K562 (cell line): ENCODE measurements at regions not wholly inside any gene's neighbourhood (a gene's known extent, or its start where the extent isn't known, plus 50 kb on each side); places are given as distances from the start of the nearest gene placed in this dataset.
A peak's percentile ranks its signal among the peaks of the same experiment; 100 is the strongest.
"Not testable (repeated sequence)": the region's sequence is repeated elsewhere in the genome, so short reads cannot be mapped to it uniquely, and the experiment has no call there.

Source experiments
- ATAC-seq: fragments of 200-7000 bp; cut with Tn5 transposase; 3 replicates; pipeline ENCODE4 v1.9.1; 2020; ENCODE audit warnings: moderate library complexity
- BruUV-seq: library from RNA; stranded (reverse); fragments of 400-500 nt; replicated peaks from 2 replicates; lab custom pipeline; 2021; lab: Mats Ljungman, UMichigan
- CTCF ChIA-PET: fragments of 300-600 bp; formaldehyde crosslinking; extraction: SDS; loops from one replicate; lab custom pipeline; 2021; ENCODE audit warnings: low intra/inter-chr PET ratio; lab: Yijun Ruan, JAX
- POLR2A ChIA-PET: fragments of 300-600, 350-650 bp; sonication (Branson Sonifier 250); formaldehyde crosslinking; extraction: SDS; loops from one replicate; lab custom pipeline; 2021; ENCODE audit warnings: antibody characterized with exemption, inconsistent platforms; lab: Yijun Ruan, JAX
- DNase-seq, 4 experiments: peaks; one replicate each; pipeline versions ENCODE4 v3.0.0 to v3.0.0-alpha.2; 2011 to 2018; ENCODE audit warnings: low spot score in 3 of 4, mixed read lengths in 3 of 4; ENCODE audit errors: extremely low read depth in 1 of 4
- FAIRE-seq: peaks from 2 replicates; lab custom pipeline; 2011; peaks lifted over from hg19 to GRCh38; lab: Jason Lieb, UNC
- H2AFZ ChIP-seq: 2 replicates; pipeline ENCODE4 v1.6.0; 2011; ENCODE audit warnings: low read depth, low read length, control low read depth, inconsistent platforms
- H3K27ac ChIP-seq: fragments of 200-600 bp; 3 replicates; pipeline ENCODE4 v1.8.0; 2011; ENCODE audit warnings: low read depth, mild to moderate bottlenecking, control low read depth, inconsistent platforms, low read length, moderate library complexity, mixed read lengths; ENCODE audit errors: extremely low read depth
- H3K27me3 ChIP-seq, 2 experiments: fragments of 300-600 bp in 1 of 2; 2 replicates in 1 of 2; 3 replicates in 1 of 2; pipeline versions ENCODE4 v1.6.0 to v1.8.0; 2011; ENCODE audit warnings: inconsistent platforms in 2 of 2, low read length in 2 of 2, mild to moderate bottlenecking in 1 of 2, mixed read lengths in 1 of 2, moderate library complexity in 1 of 2; ENCODE audit not compliant: control insufficient read depth in 2 of 2, insufficient read depth in 2 of 2
- H3K36me3 ChIP-seq: fragments of 300-600 bp; 3 replicates; pipeline ENCODE4 v1.8.0; 2011; ENCODE audit warnings: mild to moderate bottlenecking, low read length, inconsistent platforms; ENCODE audit not compliant: control insufficient read depth, insufficient read depth
- H3K4me1 ChIP-seq, 2 experiments: fragments of 200-600 bp in 1 of 2; replicated peaks in 1 of 2; 2 replicates in 1 of 2; 3 replicates in 1 of 2; pipeline versions ENCODE4 v1.5.1 to v1.8.0; 2011; ENCODE audit warnings: inconsistent platforms in 2 of 2, low read length in 2 of 2, mild to moderate bottlenecking in 1 of 2, mixed read lengths in 1 of 2, moderate library complexity in 1 of 2; ENCODE audit not compliant: control insufficient read depth in 2 of 2, insufficient read depth in 2 of 2
- H3K4me2 ChIP-seq: 2 replicates; pipeline ENCODE4 v1.6.1; 2011; ENCODE audit warnings: low read length, control low read depth, inconsistent platforms, mixed read lengths; ENCODE audit not compliant: insufficient read depth
- H3K4me3 ChIP-seq: fragments of 200-600 bp; sonication (generic), shearing (Covaris generic); 2 replicates; pipeline ENCODE4 v1.5.1; 2016; ENCODE audit warnings: control low read depth, inconsistent platforms
- H3K79me2 ChIP-seq: fragments of 200-600 bp; 3 replicates; pipeline ENCODE4 v1.8.0; 2011; ENCODE audit warnings: low read length, inconsistent platforms; ENCODE audit not compliant: control insufficient read depth, insufficient read depth
- H3K9ac ChIP-seq, 2 experiments: 2 replicates each; pipeline versions ENCODE4 v1.6.0 to v1.6.1; 2011; ENCODE audit warnings: low read depth in 2 of 2, low read length in 2 of 2, control low read depth in 1 of 2, inconsistent platforms in 1 of 2, mild to moderate bottlenecking in 1 of 2, mixed read lengths in 1 of 2; ENCODE audit not compliant: insufficient read depth in 1 of 2
- H3K9me1 ChIP-seq: one replicate; pipeline ENCODE4 v1.6.0; 2011; ENCODE audit warnings: inconsistent platforms, mild to moderate bottlenecking, low read length, moderate library complexity; ENCODE audit not compliant: control insufficient read depth, insufficient read depth
- H3K9me3 ChIP-seq: replicated peaks from 2 replicates; pipeline ENCODE4 v1.5.1; 2011; ENCODE audit warnings: low read depth, low read length, inconsistent platforms; ENCODE audit not compliant: control insufficient read depth, insufficient read depth
- H4K20me1 ChIP-seq: replicated peaks from 2 replicates; pipeline ENCODE4 v1.6.1; 2011; ENCODE audit warnings: low read length, inconsistent platforms, mixed read lengths; ENCODE audit not compliant: control insufficient read depth, insufficient read depth
- ATF7 ChIP-seq: fragments of 450-650 bp; IDR thresholded peaks from 2 replicates; pipeline ENCODE4 v1.7.1; 2014; ENCODE audit warnings: mild to moderate bottlenecking, moderate library complexity
- ZNF134 ChIP-seq: fragments of 250-450 bp; sonication (Bioruptor Pico); conservative IDR thresholded peaks from 2 replicates; pipeline ENCODE4 v1.4.0; 2020
- ZNF146 ChIP-seq: IDR thresholded peaks from one replicate; pipeline ENCODE4 v1.6.1; 2018; ENCODE audit warnings: missing compliant biosample characterization; ENCODE audit not compliant: unreplicated experiment
- WGBS: fragments of 100-300 bp; shearing (Covaris generic); methylation state at CpG from one replicate; pipeline ENCODE4 v1.1.6; 2016; ENCODE audit warnings: low coverage, mixed read lengths; ENCODE audit not compliant: insufficient coverage; ENCODE audit errors: missing lambda C conversion rate; 5-methylcytosine and 5-hydroxymethylcytosine counted together
- in situ Hi-C: fragments of 300-500 bp; cut with MboI; formaldehyde crosslinking; loops from 4 replicates; pipeline ENCODE4 v1.15.0; 2018; ENCODE audit warnings: inconsistent platforms, mixed read lengths
- intact Hi-C: fragments of 100-400 bp; cut with micrococcal nuclease; formaldehyde crosslinking; loops from 2 replicates; pipeline ENCODE4 v1.14.2; 2022

GRCh38 chr10:23864631-23865147 is 344.2 kb upstream of the KIAA1217 start:
- BruUV-seq, result no TSS peak
- Histone ChIP-seq H3K4me2 (no peak overlapping the region), H2AFZ (no peak overlapping the region), H3K36me3 (no peaks in the 10 kb centered on the region), H3K27ac (no peak overlapping the region), H3K27me3 (no peaks in the 10 kb centered on the region), H3K9me3 (no peaks in the 10 kb centered on the region), H3K9ac (no peak overlapping the region), H3K4me1 (no peaks in the 10 kb centered on the region), H4K20me1 (no peaks in the 10 kb centered on the region), H3K4me3 (no peak overlapping the region), H3K79me2 (no peaks in the 10 kb centered on the region), H3K9me1 (no peaks in the 10 kb centered on the region)
- CTCF ChIA-PET, result no interaction called here
- peak; percentile 87 for TF ChIP-seq ZNF134 (CRISPR knock-in tag)
- TF ChIP-seq ATF7, result no peak
- intact Hi-C loops, result no loop called here
- DNase-seq (no peak), ATAC-seq (no peak), FAIRE-seq (no peak)
- POLR2A ChIA-PET, result no interaction called here
- in situ Hi-C loops, result no loop called here

- POLR2A ChIA-PET, H3K27ac ChIP-seq, H3K36me3 ChIP-seq, in situ Hi-C loops, H2AFZ ChIP-seq, H3K9me3 ChIP-seq, H3K4me2 ChIP-seq, H3K4me1 ChIP-seq, H3K9ac ChIP-seq, DNase-seq, H3K27me3 ChIP-seq, intact Hi-C loops, CTCF ChIA-PET, H3K79me2 ChIP-seq, H3K4me3 ChIP-seq, H3K9me1 ChIP-seq, FAIRE-seq, ATAC-seq, H4K20me1 ChIP-seq, BruUV-seq: not testable (repeated sequence)
- WGBS, result 0% methylated on average over 2 of the region's 5 CpGs
- TF ChIP-seq ZNF146, result peak; percentile 12
Measured at GRCh38 chr10:23866985-23867384, 342.0 kb upstream of the KIAA1217 start.
